ENCODE measurements at regions not wholly inside any gene's neighbourhood (a gene's known extent, or its start where the extent isn't known, plus 50 kb on each side); places are given as distances from the start of the nearest gene placed in this dataset.
"Not testable (repeated sequence)": the region's sequence is repeated elsewhere in the genome, so short reads cannot be mapped to it uniquely, and the experiment has no call there.

- ATAC-seq (ENCODE audit: insufficient read depth, low read depth) (no peak), DNase-seq (no peak)
- Histone ChIP-seq H2AFZ (ENCODE audit: low read depth, low read length) (no peak overlapping the region), H3K4me3 (ENCODE audit: low read depth in 1 of 2, low read length in 2 of 2) (no peak overlapping the region), H3K4me1 (ENCODE audit: insufficient read depth, low read length) (no peaks in the 10 kb centered on the region), H3K9me3 (ENCODE audit: insufficient read depth, low read length, severe bottlenecking) (no peaks in the 10 kb centered on the region), H3K27me3 (ENCODE audit: insufficient read depth, low read length, poor library complexity) (no peaks in the 10 kb centered on the region), H3K9ac (ENCODE audit: low read depth, low read length) (no peak overlapping the region), H3K27ac (ENCODE audit: low read length) (no peak overlapping the region), H3K36me3 (ENCODE audit: insufficient read depth, low read length) (no peaks in the 10 kb centered on the region), H4K20me1 (ENCODE audit: insufficient read depth, low read length) (no peaks in the 10 kb centered on the region), H3K4me2 (ENCODE audit: insufficient read depth, low read length) (no peak overlapping the region), H3K79me2 (ENCODE audit: insufficient read depth, low read length) (no peaks in the 10 kb centered on the region)
- TF ChIP-seq EZH2 (IDR thresholded peaks at IDR 0.05; ENCODE audit: borderline replicate concordance, low read depth, low read length, severe bottlenecking) (no peak), CTCF (IDR thresholded peaks at IDR 0.05; ENCODE audit: borderline replicate concordance, extremely low read depth, low read length, poor library complexity, severe bottlenecking) (no peak)
Observed at GRCh38 chr10:2030046-2030445, 292.7 kb upstream of the ADARB2 start.

- TF ChIP-seq CTCF (IDR thresholded peaks at IDR 0.05; ENCODE audit: borderline replicate concordance, extremely low read depth, low read length, poor library complexity, severe bottlenecking), result no peak
- no peak for TF ChIP-seq EZH2 (IDR thresholded peaks at IDR 0.05; ENCODE audit: borderline replicate concordance, low read depth, low read length, severe bottlenecking)
- Histone ChIP-seq H3K9me3 (ENCODE audit: insufficient read depth, low read length, severe bottlenecking) (no peaks in the 10 kb centered on the region), H3K9ac (ENCODE audit: low read depth, low read length) (no peak overlapping the region), H3K79me2 (ENCODE audit: insufficient read depth, low read length) (no peaks in the 10 kb centered on the region), H3K36me3 (ENCODE audit: insufficient read depth, low read length) (no peaks in the 10 kb centered on the region), H3K27me3 (ENCODE audit: insufficient read depth, low read length, poor library complexity) (no peaks in the 10 kb centered on the region), H3K4me1 (ENCODE audit: insufficient read depth, low read length) (no peaks in the 10 kb centered on the region), H2AFZ (ENCODE audit: low read depth, low read length) (no peak overlapping the region; the same call in 1 of the 2 replicates), H4K20me1 (ENCODE audit: insufficient read depth, low read length) (no peaks in the 10 kb centered on the region), H3K4me3 (ENCODE audit: low read depth in 1 of 2, low read length in 2 of 2) (no peak overlapping the region), H3K4me2 (ENCODE audit: insufficient read depth, low read length) (no peak overlapping the region), H3K27ac (ENCODE audit: low read length) (no peak overlapping the region)
- ATAC-seq (ENCODE audit: insufficient read depth, low read depth), result no peak
- DNase-seq, result no peak
Observed at GRCh38 chr10:2026936-2027335, 289.6 kb upstream of the ADARB2 start.

DNA sequence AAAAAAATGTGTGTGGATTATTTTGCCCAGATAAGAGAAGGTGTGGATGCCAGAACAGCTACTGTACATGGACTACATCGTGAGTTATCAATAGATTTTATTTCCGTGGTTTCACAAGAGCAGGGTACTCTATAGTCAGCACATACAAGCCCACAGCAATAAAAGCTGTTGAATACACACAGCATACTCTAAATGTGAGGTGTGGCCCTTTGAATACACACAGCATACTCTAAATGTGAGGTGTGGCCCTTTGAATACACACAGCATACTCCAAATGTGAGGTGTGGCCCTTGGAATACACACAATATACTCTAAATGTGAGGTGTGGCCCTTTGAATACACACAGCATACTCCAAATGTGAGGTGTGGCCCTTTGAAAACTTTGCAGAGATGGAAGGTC lies 287.4 kb upstream of the ADARB2 start:
- H3K4me3 ChIP-seq (ENCODE audit: low read depth in 1 of 2, low read length in 2 of 2); ATAC-seq (ENCODE audit: insufficient read depth, low read depth): not testable (repeated sequence)

DNA sequence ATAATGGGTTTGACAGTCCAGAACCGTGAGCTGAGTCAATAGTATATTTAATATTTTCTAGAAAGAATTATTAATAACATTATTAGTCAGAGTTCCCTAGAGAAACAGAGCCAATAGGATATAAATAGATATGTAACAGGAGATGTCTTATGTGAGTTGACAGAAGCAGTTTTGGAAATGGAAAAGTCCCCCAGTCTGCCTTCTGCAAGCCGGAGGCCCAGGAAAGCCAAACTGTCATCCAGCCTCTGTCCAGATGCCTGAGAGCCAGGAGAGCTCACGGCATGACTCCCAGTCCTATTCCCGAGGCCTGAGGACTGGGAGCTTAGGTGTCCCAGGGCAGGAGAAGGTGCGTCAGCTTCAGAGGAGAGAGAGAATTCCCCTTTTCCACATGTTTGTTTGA lies 286.4 kb upstream of the ADARB2 start:
- H3K79me2 ChIP-seq (ENCODE audit: insufficient read depth, low read length), result no peaks in the 10 kb centered on the region
- DNase-seq (no peak), ATAC-seq (ENCODE audit: insufficient read depth, low read depth) (no peak)
- no peaks in the 10 kb centered on the region for H4K20me1 ChIP-seq (ENCODE audit: insufficient read depth, low read length)
- no peak overlapping the region for H2AFZ ChIP-seq (ENCODE audit: low read depth, low read length)
- TF ChIP-seq EZH2 (IDR thresholded peaks at IDR 0.05; ENCODE audit: borderline replicate concordance, low read depth, low read length, severe bottlenecking), result no peak
- TF ChIP-seq CTCF (IDR thresholded peaks at IDR 0.05; ENCODE audit: borderline replicate concordance, extremely low read depth, low read length, poor library complexity, severe bottlenecking), result no peak
- H3K9me3 ChIP-seq (ENCODE audit: insufficient read depth, low read length, severe bottlenecking), result no peaks in the 10 kb centered on the region
- H3K4me1 ChIP-seq (ENCODE audit: insufficient read depth, low read length), result no peaks in the 10 kb centered on the region
- H3K27me3 ChIP-seq (ENCODE audit: insufficient read depth, low read length, poor library complexity), result no peaks in the 10 kb centered on the region
- no peak overlapping the region for H3K9ac ChIP-seq (ENCODE audit: low read depth, low read length)
- no peaks in the 10 kb centered on the region for H3K36me3 ChIP-seq (ENCODE audit: insufficient read depth, low read length)
- H3K27ac ChIP-seq (ENCODE audit: low read length), result no peak overlapping the region
- no peak overlapping the region for H3K4me2 ChIP-seq (ENCODE audit: insufficient read depth, low read length)
- no peak overlapping the region for H3K4me3 ChIP-seq (ENCODE audit: low read depth in 1 of 2, low read length in 2 of 2)

More for the DNA sequence above, 287.4 kb upstream of the ADARB2 start:
- H3K27me3 ChIP-seq (ENCODE audit: insufficient read depth, low read length, poor library complexity); H2AFZ ChIP-seq (ENCODE audit: low read depth, low read length); H3K9ac ChIP-seq (ENCODE audit: low read depth, low read length); DNase-seq; H3K27ac ChIP-seq (ENCODE audit: low read length); H3K4me2 ChIP-seq (ENCODE audit: insufficient read depth, low read length); H3K4me1 ChIP-seq (ENCODE audit: insufficient read depth, low read length); H3K79me2 ChIP-seq (ENCODE audit: insufficient read depth, low read length); H3K9me3 ChIP-seq (ENCODE audit: insufficient read depth, low read length, severe bottlenecking); H4K20me1 ChIP-seq (ENCODE audit: insufficient read depth, low read length); H3K36me3 ChIP-seq (ENCODE audit: insufficient read depth, low read length): not testable (repeated sequence)

Data from DND-41 (cell line).